H1 (cell line): ENCODE measurements at regions not wholly inside any gene's neighbourhood (a gene's known extent, or its start where the extent isn't known, plus 50 kb on each side); places are given as distances from the start of the nearest gene placed in this dataset.

Source experiments
- CTCF ChIP-seq, 3 experiments: IDR thresholded peaks; 1 replicate in 2 of 3; 2 replicates in 1 of 3; pipeline versions ENCODE4 v1.5.1 to v1.6.1; 2011; ENCODE audit warnings: low read length in 3 of 3, mild to moderate bottlenecking in 3 of 3, inconsistent platforms in 2 of 3, low read depth in 1 of 3, moderate library complexity in 1 of 3; ENCODE audit not compliant: insufficient read depth in 1 of 3; ENCODE audit errors: control extremely low read depth in 1 of 3
- EP300 ChIP-seq, 2 experiments: IDR thresholded peaks; 1 replicate in 1 of 2; 2 replicates in 1 of 2; pipeline ENCODE4 v1.6.1; 2011 to 2012; ENCODE audit warnings: low read depth in 2 of 2, low read length in 2 of 2, mild to moderate bottlenecking in 2 of 2, borderline replicate concordance in 1 of 2, inconsistent platforms in 1 of 2, moderate library complexity in 1 of 2
- EZH2 ChIP-seq: fragments of 200-600 bp; sonication (generic); IDR thresholded peaks from 2 replicates; pipeline ENCODE4 v1.7.1; 2012; ENCODE audit warnings: low read depth, mild to moderate bottlenecking, moderate library complexity, low read length, inconsistent platforms; ENCODE audit not compliant: severe bottlenecking
- KDM1A ChIP-seq: fragments of 200-600, 300-600 bp; sonication (generic); IDR thresholded peaks from 2 replicates; pipeline ENCODE4 v1.7.1; 2016; ENCODE audit warnings: mild to moderate bottlenecking, low read length, borderline replicate concordance
- KDM5A ChIP-seq: fragments of 200-600 bp; IDR thresholded peaks from 2 replicates; pipeline ENCODE4 v1.7.1; 2012; ENCODE audit warnings: mild to moderate bottlenecking, low read length, inconsistent platforms, mixed read lengths
- POLR2AphosphoS5 ChIP-seq: IDR thresholded peaks from 2 replicates; pipeline ENCODE4 v1.6.1; 2011; ENCODE audit warnings: low read depth, low read length
- SP1 ChIP-seq: IDR thresholded peaks from 2 replicates; pipeline ENCODE4 v1.6.1; 2011; ENCODE audit warnings: low read depth, low read length
- TEAD4 ChIP-seq: IDR thresholded peaks from 2 replicates; pipeline ENCODE4 v1.6.1; 2012; ENCODE audit warnings: low read depth, low read length, inconsistent platforms, mixed read lengths

GRCh38 chr7:125648543-125648942, 718.9 kb upstream of the POT1 start:
- TF ChIP-seq CTCF (IDR thresholded peaks at IDR 0.05; ENCODE audit: control extremely low read depth in 1 of 3, insufficient read depth in 1 of 3, low read depth in 1 of 3, low read length in 3 of 3) (no peak), SP1 (no peak), POLR2AphosphoS5 (no peak), EZH2 (no peak), EP300 (IDR thresholded peaks at IDR 0.05; ENCODE audit: borderline replicate concordance in 1 of 2, low read depth in 2 of 2, low read length in 2 of 2) (no peak), KDM5A (no peak), TEAD4 (no peak), KDM1A (no peak)
